GM23248 (cell line): ENCODE measurements at regions not wholly inside any gene's neighbourhood (a gene's known extent, or its start where the extent isn't known, plus 50 kb on each side); places are given as distances from the start of the nearest gene placed in this dataset.

Experiments used
- DNase-seq: peaks from one replicate; pipeline ENCODE4 v3.0.0-alpha.2; 2015
- H2AFZ ChIP-seq: fragments of 200-600 bp; sonication (generic); 2 replicates; pipeline ENCODE4 v1.6.1; 2016; ENCODE audit warnings: antibody characterized with exemption
- H3F3A ChIP-seq: fragments of 200-600 bp; sonication (generic); 2 replicates; pipeline ENCODE4 v1.6.1; 2016; ENCODE audit warnings: mild to moderate bottlenecking, antibody characterized with exemption, mixed run types; ENCODE audit not compliant: insufficient read depth
- H3K27ac ChIP-seq: fragments of 200-600 bp; sonication (generic); 2 replicates; pipeline ENCODE4 v1.5.1; 2016; ENCODE audit warnings: mild to moderate bottlenecking
- H3K27me3 ChIP-seq: fragments of 200-600 bp; sonication (generic); replicated peaks from 2 replicates; pipeline ENCODE4 v1.6.1; 2016; ENCODE audit warnings: mild to moderate bottlenecking; ENCODE audit not compliant: insufficient read depth
- H3K36me3 ChIP-seq: fragments of 200-600 bp; sonication (generic); 2 replicates; pipeline ENCODE4 v1.6.1; 2016; ENCODE audit warnings: low read depth, mild to moderate bottlenecking
- H3K4me1 ChIP-seq: fragments of 200-600 bp; sonication (generic); 2 replicates; pipeline ENCODE4 v1.6.1; 2016; ENCODE audit warnings: mild to moderate bottlenecking; ENCODE audit not compliant: insufficient read depth
- H3K4me2 ChIP-seq: fragments of 200-600 bp; sonication (generic); one replicate; pipeline ENCODE4 v1.6.1; 2016; ENCODE audit warnings: mild to moderate bottlenecking; ENCODE audit not compliant: unreplicated experiment
- H3K4me3 ChIP-seq: fragments of 200-600 bp; sonication (generic); 2 replicates; pipeline ENCODE4 v1.5.1; 2016; ENCODE audit warnings: mild to moderate bottlenecking
- H3K79me2 ChIP-seq: fragments of 200-600 bp; sonication (generic); 2 replicates; pipeline ENCODE4 v1.6.1; 2016; ENCODE audit warnings: mild to moderate bottlenecking; ENCODE audit not compliant: insufficient read depth
- H3K9ac ChIP-seq: fragments of 200-600 bp; sonication (generic); 2 replicates; pipeline ENCODE4 v1.6.1; 2016; ENCODE audit warnings: mild to moderate bottlenecking
- H3K9me2 ChIP-seq: fragments of 200-600 bp; sonication (generic); 2 replicates; pipeline ENCODE4 v1.6.1; 2016; ENCODE audit warnings: mixed run types, mild to moderate bottlenecking, moderate library complexity; ENCODE audit not compliant: insufficient read depth
- H3K9me3 ChIP-seq: fragments of 200-600 bp; sonication (generic); one replicate; pipeline ENCODE4 v1.6.1; 2017; ENCODE audit warnings: low read depth
- H4K20me1 ChIP-seq: fragments of 200-600 bp; sonication (generic); 2 replicates; pipeline ENCODE4 v1.6.0; 2016; ENCODE audit not compliant: insufficient read depth
- EZH2 ChIP-seq: fragments of 200-600 bp; sonication (generic); IDR thresholded peaks from 2 replicates; pipeline ENCODE4 v1.6.1; 2018; ENCODE audit warnings: antibody characterized with exemption, mild to moderate bottlenecking; ENCODE audit not compliant: insufficient read depth, poor library complexity, severe bottlenecking
- EZH2phosphoT487 ChIP-seq: fragments of 200-600 bp; sonication (generic); IDR thresholded peaks from 2 replicates; pipeline ENCODE4 v1.6.1; 2018; ENCODE audit warnings: antibody characterized with exemption, moderate library complexity, mild to moderate bottlenecking, low read depth; ENCODE audit not compliant: insufficient read depth
- WGBS, 2 experiments: methylation state at CpG; one replicate each; pipeline ENCODE4 v1.1.6; 2015 to 2017; ENCODE audit warnings: low lambda C conversion rate in 2 of 2, low coverage in 1 of 2; ENCODE audit errors: missing lambda C conversion rate in 2 of 2; 5-methylcytosine and 5-hydroxymethylcytosine counted together
- in situ Hi-C: fragments of 300-500 bp; cut with MboI; formaldehyde crosslinking; loops from 2 replicates; pipeline ENCODE4 v1.15.0; 2020

DNA sequence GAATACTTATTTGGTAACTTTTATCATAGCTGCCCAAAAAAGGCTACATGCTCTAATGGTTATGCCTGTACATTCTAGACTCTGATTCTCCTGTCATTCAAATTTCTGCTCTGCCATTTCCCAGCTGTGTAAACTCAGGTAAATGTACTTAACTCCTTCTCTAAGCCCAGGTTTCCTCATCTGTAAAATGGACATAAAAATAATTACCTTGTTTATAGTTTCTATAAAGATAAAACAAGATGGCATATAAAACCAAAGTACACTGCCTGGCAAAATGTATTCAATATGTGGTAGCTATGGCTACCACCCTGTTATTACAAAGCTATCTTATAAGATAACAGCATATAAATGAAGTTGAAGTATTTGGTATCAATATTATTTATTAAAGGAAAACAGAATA is 158.8 kb downstream of the PPARGC1A start:
- Histone ChIP-seq H3K4me3 (no peak overlapping the region), H3K9me3 (no peaks in the 10 kb centered on the region), H3K36me3 (no peaks in the 10 kb centered on the region), H3K9me2 (no peaks in the 10 kb centered on the region), H3K9ac (no peak overlapping the region), H3K27ac (no peak overlapping the region), H3K4me1 (0 out of 2 replicates have a peak, but pooled peaks cover 3% of the 10 kb centered on the region), H3F3A (0 out of 2 replicates have a peak, but pooled peaks cover 3% of the 10 kb centered on the region), H3K27me3 (no peaks in the 10 kb centered on the region), H3K79me2 (no peaks in the 10 kb centered on the region), H3K4me2 (no peak overlapping the region), H4K20me1 (no peaks in the 10 kb centered on the region), H2AFZ (no peak overlapping the region)
- no peak for TF ChIP-seq EZH2
- no peak for TF ChIP-seq EZH2phosphoT487
- in situ Hi-C loops, result no loop called here
- DNase-seq, result no peak

DNA sequence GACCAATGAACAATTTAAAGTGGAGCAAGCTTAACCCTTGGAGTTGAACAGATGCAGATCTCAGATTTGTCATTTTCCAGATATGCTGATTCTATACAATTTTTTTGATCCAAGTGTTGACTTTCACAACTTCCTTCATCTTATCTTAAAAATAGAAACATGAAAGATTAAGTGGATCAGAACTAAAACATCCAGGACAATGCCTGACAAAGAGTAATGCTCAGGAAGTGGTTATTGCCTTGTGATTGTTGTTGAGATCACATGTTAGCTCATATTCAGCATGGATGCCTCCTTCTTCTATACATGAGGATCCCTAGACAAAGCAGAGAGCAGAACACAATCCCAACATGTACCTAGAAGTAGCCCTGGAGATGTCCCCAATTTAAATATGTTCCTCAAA is 160.9 kb downstream of the PPARGC1A start:
- Histone ChIP-seq H3F3A (0 out of 2 replicates have a peak, but pooled peaks cover 3% of the 10 kb centered on the region), H3K27ac (no peak overlapping the region), H4K20me1 (no peaks in the 10 kb centered on the region), H3K36me3 (no peaks in the 10 kb centered on the region), H3K79me2 (no peaks in the 10 kb centered on the region), H3K4me1 (0 out of 2 replicates have a peak, but pooled peaks cover 3% of the 10 kb centered on the region), H3K9me2 (no peaks in the 10 kb centered on the region), H3K9ac (no peak overlapping the region), H3K4me2 (no peak overlapping the region), H2AFZ (no peak overlapping the region), H3K4me3 (no peak overlapping the region), H3K27me3 (no peaks in the 10 kb centered on the region), H3K9me3 (no peaks in the 10 kb centered on the region)
- TF ChIP-seq EZH2phosphoT487 (no peak), EZH2 (no peak)
- DNase-seq, result no peak
- in situ Hi-C loops, result no loop called here

DNA sequence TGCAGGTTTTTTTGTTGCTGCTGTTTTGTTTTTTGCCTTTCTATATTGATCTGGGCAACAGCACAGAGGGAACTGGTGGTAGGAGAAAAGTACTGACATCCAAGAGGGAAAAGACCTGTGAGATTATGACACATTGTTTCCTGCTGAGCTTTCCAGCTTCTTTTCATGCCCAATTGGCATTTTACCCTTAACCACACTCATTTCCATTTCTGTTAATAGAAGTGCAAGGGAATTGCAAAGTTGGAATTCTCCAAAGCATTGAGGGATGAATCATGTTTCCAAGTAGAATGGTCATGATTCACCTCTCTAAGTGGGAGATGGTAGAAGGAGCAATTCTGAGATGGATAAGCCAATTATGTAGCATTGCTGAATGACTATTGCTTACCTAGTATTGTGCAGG is 161.5 kb downstream of the PPARGC1A start:
- Histone ChIP-seq H3K9ac (no peak overlapping the region), H3K36me3 (no peaks in the 10 kb centered on the region), H3K79me2 (no peaks in the 10 kb centered on the region), H3K27ac (no peak overlapping the region), H3K27me3 (no peaks in the 10 kb centered on the region), H3K9me3 (no peaks in the 10 kb centered on the region), H3K9me2 (no peaks in the 10 kb centered on the region), H3K4me3 (no peak overlapping the region), H3K4me1 (0 out of 2 replicates have a peak, but pooled peaks cover 3% of the 10 kb centered on the region), H4K20me1 (no peaks in the 10 kb centered on the region), H3K4me2 (peak overlapping the region; percentile 24), H2AFZ (no peak overlapping the region), H3F3A (0 out of 2 replicates have a peak, but pooled peaks cover 3% of the 10 kb centered on the region)
- TF ChIP-seq EZH2 (no peak), EZH2phosphoT487 (no peak)
- in situ Hi-C loops, result no loop called here
- DNase-seq, result peak; percentile 75

- 59 to 65% methylated on average over 2 of the region's 2 CpGs for WGBS, 2 experiments
Observed at GRCh38 chr4:23720556-23720955, 169.3 kb downstream of the PPARGC1A start.

DNA sequence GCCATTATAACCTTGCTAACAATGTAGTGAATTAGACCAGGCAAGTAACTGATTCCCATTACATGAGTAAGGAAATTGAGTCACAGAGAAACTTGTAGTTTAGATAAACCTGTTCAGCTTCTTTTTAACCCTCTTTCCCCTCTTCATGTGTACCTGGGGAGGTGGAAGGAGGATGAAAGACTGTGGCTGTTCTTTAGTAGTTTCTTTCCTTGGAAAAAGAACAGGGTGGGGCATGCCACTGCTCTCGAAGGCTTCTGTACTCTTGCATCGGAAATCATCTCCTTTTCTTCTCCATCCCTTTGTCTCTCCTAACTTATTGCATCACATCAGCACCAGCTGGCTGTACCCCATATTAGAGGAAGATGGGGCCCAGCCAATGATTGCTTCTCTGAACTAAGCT is 171.4 kb downstream of the PPARGC1A start:
- H3K9me2 ChIP-seq, result no peaks in the 10 kb centered on the region
- WGBS, 2 experiments, result 69 to 76% methylated on average over 2 of the region's 2 CpGs
- H3K9ac ChIP-seq, result no peak overlapping the region
- H3K27ac ChIP-seq, result no peak overlapping the region
- H3K27me3 ChIP-seq, result no peaks in the 10 kb centered on the region
- H3F3A ChIP-seq, result no peaks in the 10 kb centered on the region
- no peak overlapping the region for H3K4me3 ChIP-seq
- H2AFZ ChIP-seq, result no peak overlapping the region
- no peaks in the 10 kb centered on the region for H4K20me1 ChIP-seq
- in situ Hi-C loops, result no loop called here
- no peaks in the 10 kb centered on the region for H3K79me2 ChIP-seq
- TF ChIP-seq EZH2phosphoT487 (no peak), EZH2 (no peak)
- no peaks in the 10 kb centered on the region for H3K4me1 ChIP-seq
- DNase-seq, result no peak
- no peaks in the 10 kb centered on the region for H3K36me3 ChIP-seq
- no peaks in the 10 kb centered on the region for H3K9me3 ChIP-seq
- no peak overlapping the region for H3K4me2 ChIP-seq

More at GRCh38 chr4:23720556-23720955, 169.3 kb downstream of the PPARGC1A start:
- H4K20me1 ChIP-seq, result no peaks in the 10 kb centered on the region
- no peak overlapping the region for H3K27ac ChIP-seq
- no peaks in the 10 kb centered on the region for H3K9me2 ChIP-seq
- H3K27me3 ChIP-seq, result no peaks in the 10 kb centered on the region
- no peaks in the 10 kb centered on the region for H3K4me1 ChIP-seq
- no peaks in the 10 kb centered on the region for H3K79me2 ChIP-seq
- H3K4me3 ChIP-seq, result no peak overlapping the region
- no peak overlapping the region for H3K4me2 ChIP-seq
- TF ChIP-seq EZH2 (no peak), EZH2phosphoT487 (no peak)
- in situ Hi-C loops, result no loop called here
- H3K9ac ChIP-seq, result no peak overlapping the region
- no peak overlapping the region for H2AFZ ChIP-seq
- no peaks in the 10 kb centered on the region for H3K9me3 ChIP-seq
- H3F3A ChIP-seq, result no peaks in the 10 kb centered on the region
- H3K36me3 ChIP-seq, result no peaks in the 10 kb centered on the region
- DNase-seq, result no peak
